Activated CD8-positive, alpha-beta memory T cell treated with anti-CD3 and anti-CD28 coated beads for 48 hours (primary cell): ENCODE measurements at regions not wholly inside any gene's neighbourhood (a gene's known extent, or its start where the extent isn't known, plus 50 kb on each side); places are given as distances from the start of the nearest gene placed in this dataset.

Experiments
- DNase-seq, 3 experiments: peaks; one replicate each; pipeline ENCODE4 v3.0.0-alpha.2; 2020; ENCODE audit warnings: low read depth in 2 of 3, low spot score in 2 of 3

DNA sequence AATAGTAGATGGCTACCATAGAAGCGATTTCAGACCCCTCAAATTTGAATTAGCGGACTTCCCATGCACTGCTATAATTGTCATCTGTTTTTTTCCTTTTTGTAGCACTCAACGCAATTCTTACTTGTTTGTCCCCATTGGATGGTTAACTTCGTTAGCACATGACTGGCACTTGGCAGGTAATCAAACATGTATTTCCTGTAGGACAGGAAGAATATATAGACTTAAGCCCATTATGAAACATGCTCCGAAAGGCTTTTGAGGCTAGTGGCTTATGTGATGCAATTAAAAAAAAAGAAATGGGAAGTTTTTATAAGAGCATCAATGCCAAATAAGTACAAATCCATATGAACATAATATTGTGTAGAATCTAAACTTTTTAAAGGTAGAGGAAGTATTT, 301.2 kb downstream of the PSAT1 start:
- no peak for DNase-seq

DNA sequence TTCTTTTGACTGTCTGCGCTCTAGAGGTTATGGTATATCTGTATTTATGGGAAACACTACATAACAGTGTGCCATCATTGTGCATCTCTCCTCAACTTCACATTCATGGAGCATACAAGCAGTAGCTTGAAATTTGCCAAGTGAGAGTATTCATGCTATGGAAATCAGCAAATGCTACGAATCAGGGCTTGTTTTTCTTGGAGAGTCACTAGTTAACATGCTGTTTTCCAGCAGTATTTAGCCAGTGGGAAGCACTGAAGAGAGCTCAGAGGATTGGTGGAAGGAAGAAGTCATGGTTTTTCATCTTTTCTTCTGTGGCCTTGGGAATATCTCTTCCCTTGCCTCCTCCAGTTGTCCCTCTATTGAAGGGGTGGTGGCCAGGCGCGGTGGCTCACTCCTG, 303.0 kb downstream of the PSAT1 start:
- DNase-seq, result no peak

DNA sequence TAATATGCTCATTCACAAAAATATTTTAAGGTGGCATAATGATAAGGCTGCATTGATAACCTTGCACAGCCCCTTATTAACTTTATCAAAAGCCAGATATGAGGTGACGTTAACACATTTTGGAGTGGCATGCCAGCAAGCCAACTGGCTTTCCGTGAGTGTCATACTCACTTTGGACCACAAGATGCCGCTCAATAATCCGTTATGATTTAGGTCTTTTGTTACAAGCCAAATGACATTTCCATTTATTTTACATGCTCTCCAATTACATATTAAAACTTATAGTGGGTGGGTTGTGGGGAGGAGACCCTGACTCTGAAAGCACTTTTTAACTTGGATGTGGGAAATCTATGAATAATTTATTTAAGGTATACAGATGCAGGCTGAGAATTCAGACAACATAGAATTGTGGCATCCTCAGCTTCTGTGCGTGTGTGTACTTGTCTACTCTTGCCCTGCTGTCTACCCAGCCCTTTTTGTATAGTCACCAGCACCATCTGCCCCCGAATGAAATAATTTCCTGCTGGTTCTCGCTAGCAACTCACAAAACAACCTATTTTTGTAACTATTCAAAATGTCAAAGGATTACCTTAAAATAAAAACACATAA, 305.1 kb downstream of the PSAT1 start:
- no peak for DNase-seq

DNA sequence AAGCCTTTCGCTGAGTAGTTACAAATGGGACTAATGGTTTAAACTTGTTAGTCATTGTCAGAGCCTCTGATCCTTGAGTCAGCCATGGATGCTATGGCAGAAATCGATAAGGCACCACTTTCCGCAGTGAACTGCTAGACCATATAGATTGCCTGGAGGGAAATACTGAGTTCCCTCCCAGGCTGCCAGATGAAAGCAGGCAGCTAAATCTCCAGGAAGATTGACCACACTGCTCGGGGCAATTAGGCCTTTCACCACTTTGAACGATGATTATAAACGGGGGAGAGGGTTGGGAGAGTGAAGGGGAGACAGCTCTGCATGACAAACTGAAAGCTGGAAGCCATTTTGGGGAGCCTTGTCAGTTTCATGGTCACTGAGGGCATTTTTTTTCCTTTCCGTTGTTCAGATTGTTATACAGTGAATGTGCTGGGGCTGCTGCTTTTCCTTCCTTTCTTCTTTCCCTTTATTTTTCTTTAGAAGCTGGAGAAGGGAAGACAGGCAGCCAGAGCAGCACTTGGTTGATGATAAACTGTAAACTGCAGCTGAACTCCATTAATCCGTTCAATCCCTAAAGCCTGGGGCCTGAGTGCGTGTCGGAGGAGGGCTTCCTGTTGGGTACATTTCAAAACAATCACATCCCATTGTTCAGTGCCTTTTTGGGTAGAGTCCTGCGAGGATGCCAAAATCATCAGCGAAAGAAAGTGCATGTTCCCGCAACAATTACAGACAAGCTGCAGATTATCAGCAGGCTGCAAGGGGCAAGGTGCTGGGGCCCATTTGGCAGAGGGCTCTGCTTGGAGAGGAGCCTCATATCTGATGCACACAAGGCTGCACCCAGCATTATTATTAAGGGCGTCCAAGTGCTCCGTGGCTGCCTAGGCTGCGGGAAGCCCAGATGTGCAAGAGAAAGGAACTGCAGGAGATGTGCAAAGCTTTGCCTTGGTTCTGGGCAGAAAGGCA, 308.4 kb downstream of the PSAT1 start:
- no peak for DNase-seq

DNA sequence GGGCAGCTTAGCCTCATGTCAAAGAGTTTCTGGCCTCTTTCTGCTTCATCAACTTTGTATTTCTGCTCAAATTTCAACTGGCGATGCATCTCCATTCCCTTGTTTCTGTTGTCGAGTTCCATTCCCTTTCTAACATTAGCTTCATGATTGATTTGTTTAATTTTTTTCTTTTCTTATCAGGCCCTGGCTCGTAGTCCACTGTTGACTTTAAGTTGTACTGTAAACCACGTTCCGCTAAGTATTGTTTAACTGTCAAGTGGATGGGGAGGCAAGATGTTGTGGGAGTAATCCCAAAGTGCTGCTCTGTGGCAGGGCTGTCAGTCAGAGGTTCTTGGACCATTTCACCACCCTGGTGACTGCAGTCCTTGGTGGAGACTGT, 309.1 kb downstream of the PSAT1 start:
- no peak for DNase-seq

DNA sequence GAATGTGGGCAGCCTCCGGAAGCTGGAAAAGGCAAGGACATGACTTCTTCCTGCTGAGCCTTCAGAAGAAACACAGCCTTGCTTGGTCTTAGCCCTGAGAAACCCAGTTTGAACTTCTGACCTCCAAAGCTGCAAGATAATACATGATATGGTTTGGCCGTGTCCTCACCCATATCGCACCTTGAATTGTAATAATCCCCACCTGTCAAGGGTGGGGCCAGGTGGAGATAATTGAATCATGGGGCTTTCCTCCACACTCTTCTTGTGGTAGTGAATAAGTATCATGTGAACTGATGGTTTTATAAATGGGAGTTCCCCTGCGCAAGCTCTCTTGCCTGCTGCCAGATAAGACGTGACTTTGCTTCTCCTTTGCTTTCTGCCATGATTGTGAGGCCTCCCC, 310.9 kb downstream of the PSAT1 start:
- DNase-seq, result no peak

DNA sequence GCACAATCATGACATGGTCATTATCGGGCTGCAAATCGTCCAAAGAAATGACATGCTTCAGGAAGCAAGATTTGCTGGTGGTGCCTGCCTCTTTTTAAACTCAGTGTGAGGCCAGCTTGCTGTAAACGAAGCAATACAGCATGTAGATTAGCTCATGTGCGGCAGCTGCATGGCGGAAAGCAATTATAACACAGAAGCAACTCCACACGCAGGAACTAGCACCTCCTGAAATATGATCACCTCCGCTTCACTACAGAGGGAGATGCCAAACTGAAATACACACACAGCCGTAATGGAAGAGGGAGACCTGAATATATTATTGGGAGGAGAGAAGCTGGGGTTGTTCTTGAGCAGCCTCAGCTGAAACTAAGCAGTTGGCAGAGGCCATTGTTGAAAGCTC, 312.5 kb downstream of the PSAT1 start:
- DNase-seq, result no peak

DNA sequence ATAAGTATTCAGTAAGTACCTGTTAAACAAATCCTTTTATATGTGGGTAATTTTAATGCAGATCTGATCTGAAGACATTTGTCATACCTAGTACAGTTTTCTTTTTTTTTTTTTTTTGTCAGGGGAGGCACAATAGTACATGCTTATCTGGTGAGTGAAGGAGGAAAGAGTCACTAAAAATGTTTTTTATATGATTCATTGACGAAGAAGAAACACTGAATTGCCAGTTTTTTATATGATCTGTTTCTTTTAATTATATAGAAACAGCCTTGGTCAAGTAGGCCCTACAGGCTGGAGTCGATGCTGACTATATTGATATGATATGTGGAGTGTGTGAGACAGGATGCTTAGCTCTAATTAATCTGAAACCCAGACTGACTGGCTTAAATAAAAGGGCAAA, 315.2 kb downstream of the PSAT1 start:
- DNase-seq, result no peak

DNA sequence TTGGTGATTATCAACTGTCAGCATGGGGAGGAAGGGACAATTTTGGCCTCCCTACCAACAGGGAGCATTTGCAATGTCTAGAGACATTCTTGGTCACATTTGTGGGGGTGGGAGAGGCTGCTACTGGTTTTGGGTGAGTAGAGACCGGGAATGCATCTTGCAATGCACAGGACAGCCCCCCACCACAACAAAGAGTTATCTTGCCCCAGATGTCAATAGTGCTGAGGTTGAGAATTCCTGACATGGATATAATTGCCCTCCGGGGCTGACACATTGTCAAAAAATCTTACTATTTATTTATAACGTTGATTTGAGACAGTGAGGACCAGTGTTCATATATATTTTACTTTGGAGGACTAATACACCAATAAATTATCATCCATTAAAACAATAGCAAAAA, 316.1 kb downstream of the PSAT1 start:
- no peak for DNase-seq

DNA sequence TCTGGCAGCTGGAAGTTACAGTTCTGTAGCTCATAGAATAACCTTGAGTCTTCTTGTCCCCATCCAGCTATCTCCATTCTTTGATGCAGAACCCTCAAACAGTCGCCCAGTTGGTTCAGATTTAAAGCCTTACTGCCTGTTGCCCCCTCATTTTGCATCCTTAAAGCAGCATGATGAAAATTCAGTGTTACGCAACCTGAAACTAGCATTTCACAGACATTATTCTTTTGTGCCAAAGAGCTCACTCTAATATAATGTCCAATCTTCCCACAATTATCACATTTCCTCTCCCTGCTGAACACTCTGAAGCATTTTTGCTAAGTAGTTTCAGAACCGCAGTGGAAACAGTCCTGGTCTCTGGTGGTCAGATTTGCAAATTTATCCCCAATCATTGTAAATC, 318.0 kb downstream of the PSAT1 start:
- DNase-seq, result no peak

DNA sequence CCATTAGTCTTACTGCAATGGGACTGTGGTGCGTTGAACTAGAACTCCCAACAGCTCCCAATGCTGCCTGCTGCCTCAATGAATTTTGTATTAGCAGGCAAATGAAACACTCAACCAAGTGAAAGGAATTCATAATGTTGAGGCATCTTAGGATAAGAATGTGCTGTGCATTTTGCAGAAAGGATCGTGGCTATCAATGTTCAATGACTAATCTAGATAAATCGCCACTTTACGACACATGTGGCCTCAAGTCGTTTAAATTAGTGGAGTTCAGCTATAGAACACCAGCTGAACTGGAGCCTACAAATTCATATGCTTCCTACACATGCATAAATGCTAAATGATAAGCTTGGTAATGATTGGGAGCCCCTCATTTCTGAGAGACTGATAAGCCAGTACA, 318.4 kb downstream of the PSAT1 start:
- DNase-seq, result no peak

DNA sequence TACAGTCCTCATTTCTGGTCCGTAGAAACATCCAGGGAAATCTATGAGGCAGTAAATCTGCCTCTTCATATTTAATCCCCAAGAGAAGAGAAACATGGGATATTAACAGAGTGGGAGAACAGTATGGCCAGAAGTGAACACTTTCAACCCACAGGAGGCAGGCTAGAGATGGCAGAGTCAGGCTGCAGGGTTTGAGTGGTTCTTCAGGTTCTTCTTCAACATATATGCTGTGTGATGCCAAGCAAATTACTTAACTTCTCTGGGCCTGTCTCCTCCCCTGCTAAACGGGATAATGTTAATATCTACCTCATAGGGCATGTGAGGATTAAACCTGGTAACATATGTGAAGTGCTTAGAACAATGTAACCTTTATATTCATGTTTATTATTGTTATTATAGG, 321.8 kb downstream of the PSAT1 start:
- no peak for DNase-seq

DNA sequence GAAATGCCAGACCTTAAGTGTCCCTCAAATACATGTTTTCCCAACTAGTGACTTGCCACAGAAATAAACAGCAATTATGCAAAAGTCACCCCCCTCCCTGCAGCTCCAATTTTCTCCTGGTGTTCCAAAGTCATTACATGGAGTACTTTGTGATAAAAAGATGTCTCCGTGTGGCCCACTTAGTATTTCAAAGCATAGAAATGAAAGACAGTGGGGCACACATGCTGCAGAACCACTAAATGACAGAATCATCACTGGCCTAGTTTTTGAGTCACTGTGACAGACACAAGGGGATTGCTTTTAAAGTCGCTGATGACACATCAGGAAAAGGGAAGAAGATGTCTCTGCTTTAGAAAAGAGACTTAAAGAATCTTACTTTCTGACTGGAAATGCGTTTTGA, 323.4 kb downstream of the PSAT1 start:
- no peak for DNase-seq

DNA sequence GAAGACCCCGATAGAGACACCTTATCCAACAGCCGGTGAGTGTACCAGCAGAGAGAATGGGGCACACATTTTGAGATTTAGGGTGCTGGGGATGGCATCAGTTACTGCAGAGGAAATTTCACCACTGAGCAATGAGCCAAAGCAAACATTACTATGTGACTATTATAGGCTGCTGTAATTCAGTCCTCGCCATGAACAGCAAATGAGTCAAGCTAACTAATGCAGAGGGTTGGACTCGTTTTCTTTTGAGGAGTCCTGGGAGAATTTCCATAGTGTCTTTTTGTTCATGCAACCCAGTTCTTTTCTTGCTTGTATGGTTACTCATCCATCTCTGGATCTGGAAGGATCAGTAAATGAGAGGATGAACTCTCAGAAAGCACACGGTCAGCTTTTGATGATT, 323.8 kb downstream of the PSAT1 start:
- DNase-seq, result no peak

DNA sequence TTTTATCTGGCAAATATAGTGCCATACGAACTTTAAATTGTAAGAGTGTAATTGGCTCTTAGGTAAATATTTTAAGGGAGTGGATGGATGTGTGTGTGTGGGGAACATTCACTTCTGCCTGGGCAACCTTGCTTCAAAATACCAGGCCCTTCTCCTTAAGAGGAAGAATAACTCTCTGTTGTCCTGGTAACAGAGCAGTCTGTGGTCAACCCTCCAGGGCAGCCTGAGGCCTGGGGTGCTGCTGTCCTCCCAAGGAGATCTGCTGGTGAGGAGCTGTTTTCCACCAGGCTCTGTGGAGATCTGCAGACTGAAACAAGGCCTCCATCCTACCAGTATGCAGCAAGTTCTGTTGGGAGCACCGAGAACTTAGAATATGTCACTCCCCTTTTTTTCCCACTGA, 325.2 kb downstream of the PSAT1 start:
- DNase-seq, result no peak

DNA sequence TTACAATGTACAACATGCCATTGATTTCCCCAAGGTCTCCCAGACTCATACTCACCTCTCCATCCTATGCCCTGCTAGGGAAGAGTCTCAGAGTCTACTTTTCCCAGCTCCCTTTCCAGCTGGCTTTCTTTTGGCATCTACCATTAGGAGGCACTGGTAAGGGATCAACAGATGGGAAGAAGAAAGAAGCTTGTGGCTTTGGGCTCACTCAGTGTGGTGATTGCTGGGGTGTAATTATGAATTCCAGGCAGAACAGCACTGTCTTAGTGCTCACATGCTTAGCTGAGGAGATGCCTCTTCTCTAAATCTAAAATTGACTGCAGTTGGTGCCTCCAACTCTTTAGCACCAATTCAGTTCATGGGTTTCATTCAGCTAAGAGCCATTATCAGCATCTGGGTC, 330.0 kb downstream of the PSAT1 start:
- DNase-seq, result no peak

DNA sequence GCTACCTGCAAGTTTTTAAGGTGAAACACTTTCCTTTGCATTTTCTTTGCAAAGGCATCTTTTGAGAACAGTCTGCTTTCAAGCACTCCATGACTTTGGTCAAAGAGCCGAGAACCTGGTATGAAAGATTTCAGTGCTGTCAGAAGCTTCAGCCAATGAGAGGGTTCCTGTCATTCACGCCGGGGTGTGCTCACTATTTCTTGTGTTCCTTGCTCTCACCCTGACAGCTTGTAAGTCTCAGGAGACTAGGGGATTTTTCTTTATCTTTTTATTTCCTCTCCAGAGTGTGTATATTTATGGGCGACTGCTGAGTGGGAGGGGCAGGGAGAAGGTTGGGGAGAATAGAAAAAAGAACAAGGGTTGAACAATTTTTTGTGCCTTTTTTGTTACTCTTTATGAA, 334.0 kb downstream of the PSAT1 start:
- DNase-seq, result no peak

DNA sequence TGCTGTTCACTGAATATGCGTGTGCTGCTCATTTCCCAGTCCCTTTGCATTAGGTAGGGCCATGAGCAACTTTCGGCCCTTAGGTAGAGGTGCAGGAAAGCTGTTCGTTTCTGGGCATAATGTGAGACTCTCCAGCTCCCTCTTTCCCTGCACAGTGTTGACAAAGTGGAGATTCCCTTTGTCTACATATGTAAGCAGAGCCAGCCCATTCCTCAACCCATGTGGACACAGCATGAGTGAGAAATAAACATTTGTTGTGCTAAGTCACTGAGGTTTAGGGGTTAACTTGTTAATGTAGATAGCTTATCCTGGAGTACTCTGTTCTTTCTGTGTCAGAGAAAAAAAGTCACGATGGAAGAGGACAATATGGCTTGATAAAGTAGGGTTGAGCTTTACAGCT, 343.8 kb downstream of the PSAT1 start:
- DNase-seq, result no peak

DNA sequence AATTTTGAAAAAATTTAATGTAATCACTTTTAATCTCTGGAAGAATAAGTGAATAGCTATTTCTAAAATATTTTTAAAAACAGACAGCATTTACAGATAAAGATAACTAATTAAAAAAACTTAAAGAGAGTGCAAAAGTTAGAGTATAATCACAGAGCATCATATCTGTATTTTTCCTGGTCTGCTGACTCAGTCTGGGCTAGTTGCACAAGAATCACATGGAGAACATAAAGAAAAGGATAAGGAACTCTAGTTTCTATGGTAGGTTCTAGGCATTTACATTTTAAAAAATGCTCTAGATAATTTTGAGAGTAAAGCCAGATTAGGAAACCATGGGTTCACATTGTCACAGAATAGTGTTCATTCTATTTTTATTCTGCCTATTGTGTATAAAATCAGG, 347.4 kb downstream of the PSAT1 start:
- no peak for DNase-seq

DNA sequence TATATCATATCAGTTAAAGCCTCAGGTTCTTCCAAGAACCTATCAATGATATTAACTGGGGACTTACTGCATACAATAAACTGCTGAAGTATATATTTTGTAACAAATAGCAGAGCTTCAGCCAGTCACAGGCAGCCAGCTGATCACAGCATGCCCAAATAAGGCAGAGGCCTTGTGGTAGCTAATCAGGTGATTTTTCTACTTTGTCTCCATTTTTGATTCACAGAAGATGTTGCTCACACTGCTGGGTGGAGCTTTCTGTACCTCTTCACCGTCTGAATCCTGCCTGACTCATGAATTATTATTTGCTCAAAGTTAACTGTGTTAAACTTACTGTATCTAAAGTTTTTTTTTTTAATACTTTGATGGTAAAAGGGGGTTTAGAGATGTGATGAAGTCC, 357.4 kb downstream of the PSAT1 start:
- DNase-seq, result no peak

DNA sequence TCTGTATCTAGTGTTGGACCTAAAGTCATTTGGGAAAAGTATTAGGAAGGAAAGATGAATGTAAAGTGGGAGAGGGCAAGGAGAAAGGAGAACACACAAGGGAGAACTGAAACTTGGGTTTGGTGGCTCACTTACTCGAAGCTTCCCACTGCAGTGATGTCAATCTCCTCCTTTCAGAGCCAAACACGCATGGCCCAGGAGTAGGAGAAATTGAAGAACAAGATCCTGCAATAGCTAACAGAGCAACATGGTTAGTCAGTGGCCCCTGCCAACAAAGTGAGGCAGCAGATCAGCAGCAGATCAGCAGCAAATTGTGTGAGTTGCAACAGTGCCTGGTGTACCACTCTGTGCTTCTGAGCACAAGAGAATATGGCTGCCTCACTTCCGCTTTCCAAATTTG, 366.4 kb downstream of the PSAT1 start:
- no peak for DNase-seq

DNA sequence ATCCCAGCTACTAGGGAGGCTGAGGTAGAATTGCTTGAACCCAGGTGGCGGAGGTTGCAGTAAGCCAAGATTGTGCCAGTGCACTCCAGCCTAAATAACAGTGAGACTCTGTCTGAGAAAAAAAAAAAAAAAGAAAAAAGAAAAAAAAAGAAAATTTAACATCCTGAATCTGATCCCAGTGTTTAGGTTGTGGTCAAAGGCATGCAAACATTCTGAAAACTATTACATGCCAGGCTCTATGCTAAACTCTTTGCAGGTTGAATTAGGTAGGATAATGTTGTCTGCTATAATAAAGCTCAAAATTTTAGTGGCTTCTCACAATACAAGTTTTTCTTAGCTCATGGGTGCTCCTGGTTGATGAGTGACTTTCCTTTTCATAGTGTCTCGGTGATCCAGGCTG, 367.4 kb downstream of the PSAT1 start:
- DNase-seq, result no peak
